ENCODE measurements at regions not wholly inside any gene's neighbourhood (a gene's known extent, or its start where the extent isn't known, plus 50 kb on each side); places are given as distances from the start of the nearest gene placed in this dataset.
"Not testable (repeated sequence)": the region's sequence is repeated elsewhere in the genome, so short reads cannot be mapped to it uniquely, and the experiment has no call there.

DNA sequence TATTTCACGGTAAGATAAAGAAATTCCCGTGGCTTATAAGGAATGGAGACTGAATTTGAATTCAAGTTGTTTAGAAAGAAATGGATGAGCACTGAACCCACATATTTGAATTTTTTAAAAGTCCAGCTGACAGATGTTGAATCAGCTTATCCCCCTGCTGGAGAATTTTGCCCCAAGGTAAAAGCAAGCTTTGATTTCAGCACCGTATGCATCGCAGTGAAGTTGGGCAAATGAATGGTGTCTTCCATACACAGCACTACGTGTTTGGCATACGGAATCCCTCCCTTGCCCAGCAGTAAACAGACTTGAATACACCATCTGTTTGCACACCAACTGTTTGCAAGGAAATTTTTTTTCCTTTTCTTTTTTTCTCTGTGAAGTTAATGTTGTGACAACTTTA, 77.5 kb upstream of the PEG3 start:
- no peak for TF ChIP-seq CTCF (conservative IDR thresholded peaks at IDR 0.05; ENCODE audit: low read depth, low read length)
- H3K79me2 ChIP-seq (ENCODE audit: insufficient read depth, low read depth): no peaks in the 10 kb centered on the region
- no peak overlapping the region for H3K4me3 ChIP-seq (IDR thresholded peaks at IDR 0.05; ENCODE audit: insufficient read depth, low read depth, low read length)
- H3K4me2 ChIP-seq: no peak overlapping the region
- no peak overlapping the region for H3K9ac ChIP-seq
- no peaks in the 10 kb centered on the region for H3K36me3 ChIP-seq (ENCODE audit: insufficient read depth)
- H2AFZ ChIP-seq (ENCODE audit: low read depth): no peak overlapping the region
- peaks cover 7% of the 10 kb centered on the region; the same call in 1 of the 2 replicates for H3K27me3 ChIP-seq (ENCODE audit: insufficient read depth, low read depth)
- no peak overlapping the region for H3K27ac ChIP-seq
- no peaks in the 10 kb centered on the region for H3K4me1 ChIP-seq (ENCODE audit: low read depth, poor library complexity, severe bottlenecking)
- H4K20me1 ChIP-seq (ENCODE audit: insufficient read depth): no peaks in the 10 kb centered on the region

DNA sequence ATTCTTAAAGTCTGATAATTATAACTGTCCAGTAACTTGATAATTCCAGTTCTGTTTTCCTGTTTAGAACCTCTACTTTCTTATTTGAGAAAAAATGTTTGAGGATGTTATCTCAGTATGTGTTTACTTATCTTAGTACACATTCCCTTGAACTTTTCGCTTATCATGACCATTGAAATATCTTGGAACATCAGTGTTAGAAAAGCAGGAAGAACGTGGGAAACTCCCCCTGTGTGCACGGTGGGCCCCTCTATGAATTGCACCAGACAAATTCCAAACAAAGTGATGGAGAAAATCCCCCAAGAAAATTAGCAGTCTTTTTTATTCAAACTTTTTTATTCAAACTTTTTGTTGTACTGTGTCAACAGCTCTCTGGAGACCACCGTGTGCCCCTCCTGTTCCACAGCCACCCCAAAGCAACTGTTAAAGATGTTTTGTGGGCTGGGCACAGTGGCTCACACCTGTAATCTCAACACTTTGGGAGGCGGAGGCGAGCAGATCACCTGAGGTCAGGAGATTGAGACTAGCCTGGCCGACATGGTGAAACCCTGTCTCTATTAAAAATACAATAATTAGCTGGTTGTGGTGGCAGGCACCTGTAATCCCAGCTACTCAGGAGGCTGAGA, 78.3 kb upstream of the PEG3 start:
- H3K4me2 ChIP-seq: no peak overlapping the region
- no peak overlapping the region for H3K27ac ChIP-seq
- no peaks in the 10 kb centered on the region for H3K4me1 ChIP-seq (ENCODE audit: low read depth, poor library complexity, severe bottlenecking)
- no peak for TF ChIP-seq CTCF (conservative IDR thresholded peaks at IDR 0.05; ENCODE audit: low read depth, low read length)
- H4K20me1 ChIP-seq (ENCODE audit: insufficient read depth): no peaks in the 10 kb centered on the region
- no peaks in the 10 kb centered on the region for H3K36me3 ChIP-seq (ENCODE audit: insufficient read depth)
- H3K79me2 ChIP-seq (ENCODE audit: insufficient read depth, low read depth): no peaks in the 10 kb centered on the region
- H3K27me3 ChIP-seq (ENCODE audit: insufficient read depth, low read depth): peaks cover 7% of the 10 kb centered on the region; the same call in 1 of the 2 replicates
- H2AFZ ChIP-seq (ENCODE audit: low read depth): no peak overlapping the region
- H3K9ac ChIP-seq: no peak overlapping the region
- no peak overlapping the region for H3K4me3 ChIP-seq (IDR thresholded peaks at IDR 0.05; ENCODE audit: insufficient read depth, low read depth, low read length)

- Histone ChIP-seq H3K79me2 (ENCODE audit: insufficient read depth, low read depth) (no peaks in the 10 kb centered on the region), H2AFZ (ENCODE audit: low read depth) (no peak overlapping the region), H3K4me1 (ENCODE audit: low read depth, poor library complexity, severe bottlenecking) (no peaks in the 10 kb centered on the region), H3K4me2 (no peak overlapping the region), H3K27me3 (ENCODE audit: insufficient read depth, low read depth) (peaks cover 7% of the 10 kb centered on the region; the same call in 1 of the 2 replicates), H3K36me3 (ENCODE audit: insufficient read depth) (no peaks in the 10 kb centered on the region), H3K27ac (no peak overlapping the region), H3K4me3 (IDR thresholded peaks at IDR 0.05; ENCODE audit: insufficient read depth, low read depth, low read length) (no peak overlapping the region), H4K20me1 (ENCODE audit: insufficient read depth) (no peaks in the 10 kb centered on the region), H3K9ac (no peak overlapping the region)
- TF ChIP-seq CTCF (conservative IDR thresholded peaks at IDR 0.05; ENCODE audit: low read depth, low read length): no peak
Observed at GRCh38 chr19:56919308-56919995, 78.9 kb upstream of the PEG3 start.

- not testable (repeated sequence) for H3K4me2 ChIP-seq; H4K20me1 ChIP-seq (ENCODE audit: insufficient read depth); H3K36me3 ChIP-seq (ENCODE audit: insufficient read depth); H2AFZ ChIP-seq (ENCODE audit: low read depth); H3K4me1 ChIP-seq (ENCODE audit: low read depth, poor library complexity, severe bottlenecking); H3K27ac ChIP-seq; H3K9ac ChIP-seq; H3K4me3 ChIP-seq (IDR thresholded peaks at IDR 0.05; ENCODE audit: insufficient read depth, low read depth, low read length); H3K27me3 ChIP-seq (ENCODE audit: insufficient read depth, low read depth); H3K79me2 ChIP-seq (ENCODE audit: insufficient read depth, low read depth)
Observed at GRCh38 chr19:56926094-56926493, 85.6 kb upstream of the PEG3 start.

DNA sequence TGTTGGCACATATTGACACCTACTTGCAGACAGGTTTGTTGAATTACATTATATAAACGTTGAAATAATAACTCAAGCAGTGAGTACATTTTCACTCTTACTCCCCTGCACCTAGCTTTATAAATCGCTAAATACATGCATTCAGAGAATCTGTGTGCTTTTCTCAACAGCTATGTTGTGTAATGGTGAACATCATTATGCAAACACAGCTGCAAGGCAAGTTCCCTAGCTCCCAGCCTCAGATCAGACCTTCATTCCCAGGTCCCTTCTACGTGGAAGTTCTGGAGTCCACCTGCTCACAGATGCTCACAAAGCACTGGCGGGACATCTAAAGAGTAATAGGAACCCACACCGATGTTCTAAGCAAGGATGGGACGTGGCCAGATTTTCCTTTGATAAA, 86.8 kb upstream of the PEG3 start:
- Histone ChIP-seq H3K36me3 (ENCODE audit: insufficient read depth) (no peaks in the 10 kb centered on the region), H2AFZ (ENCODE audit: low read depth) (no peak overlapping the region), H3K27me3 (ENCODE audit: insufficient read depth, low read depth) (no peaks in the 10 kb centered on the region), H3K4me1 (ENCODE audit: low read depth, poor library complexity, severe bottlenecking) (no peaks in the 10 kb centered on the region), H3K27ac (no peak overlapping the region), H3K4me2 (no peak overlapping the region), H3K79me2 (ENCODE audit: insufficient read depth, low read depth) (no peaks in the 10 kb centered on the region), H3K4me3 (IDR thresholded peaks at IDR 0.05; ENCODE audit: insufficient read depth, low read depth, low read length) (no peak overlapping the region), H3K9ac (no peak overlapping the region), H4K20me1 (ENCODE audit: insufficient read depth) (no peaks in the 10 kb centered on the region)
- no peak for TF ChIP-seq CTCF (conservative IDR thresholded peaks at IDR 0.05; ENCODE audit: low read depth, low read length)

All from KMS-11 (cell line).